GM18907 (cell line): ENCODE measurements at regions not wholly inside any gene's neighbourhood (a gene's known extent, or its start where the extent isn't known, plus 50 kb on each side); places are given as distances from the start of the nearest gene placed in this dataset.

Experiments
- ATAC-seq: cut with Tn5 transposase; IDR thresholded peaks from one replicate; pipeline ENCODE4 v1.9.1; 2021; ENCODE audit warnings: mild to moderate bottlenecking, moderate library complexity; ENCODE audit not compliant: unreplicated experiment

- no peak for ATAC-seq
Measured at GRCh38 chr19:28290963-28291657, 921.8 kb downstream of the UQCRFS1 start.

- ATAC-seq: no peak
Measured at GRCh38 chr19:28289295-28290063, 923.5 kb downstream of the UQCRFS1 start.

- ATAC-seq: no peak
Measured at GRCh38 chr19:28288572-28289264, 924.2 kb downstream of the UQCRFS1 start.

GRCh38 chr19:28285917-28286316, 927.0 kb downstream of the UQCRFS1 start:
- no peak for ATAC-seq

- no peak for ATAC-seq
Measured at GRCh38 chr19:28285078-28285477, 927.9 kb downstream of the UQCRFS1 start.

GRCh38 chr19:28284389-28284788, 928.6 kb downstream of the UQCRFS1 start:
- no peak for ATAC-seq

- no peak for ATAC-seq
Measured at GRCh38 chr19:28283592-28283991, 929.4 kb downstream of the UQCRFS1 start.

GRCh38 chr19:28281676-28282075, 931.3 kb downstream of the UQCRFS1 start:
- no peak for ATAC-seq

GRCh38 chr19:28264556-28264955, 948.4 kb downstream of the UQCRFS1 start:
- ATAC-seq: no peak

- no peak for ATAC-seq
Measured at GRCh38 chr19:28258829-28259228, 954.1 kb downstream of the UQCRFS1 start.

GRCh38 chr19:28257396-28257795, 955.6 kb downstream of the UQCRFS1 start:
- ATAC-seq: no peak

- no peak for ATAC-seq
Measured at GRCh38 chr19:28247243-28247642, 965.7 kb downstream of the UQCRFS1 start.

- no peak for ATAC-seq
Measured at GRCh38 chr19:28245937-28246336, 967.0 kb downstream of the UQCRFS1 start.

- no peak for ATAC-seq
Measured at GRCh38 chr19:28244966-28245365, 968.0 kb downstream of the UQCRFS1 start.

GRCh38 chr19:28242317-28242927, 970.5 kb downstream of the UQCRFS1 start:
- ATAC-seq: no peak

GRCh38 chr19:28239270-28239669, 973.7 kb downstream of the UQCRFS1 start:
- ATAC-seq: no peak

- no peak for ATAC-seq
Measured at GRCh38 chr19:28238270-28238820, 974.6 kb downstream of the UQCRFS1 start.

GRCh38 chr19:28235606-28236125, 977.3 kb downstream of the UQCRFS1 start:
- ATAC-seq: no peak

GRCh38 chr19:28234637-28235036, 978.3 kb downstream of the UQCRFS1 start:
- no peak for ATAC-seq

GRCh38 chr19:28228854-28229253, 984.1 kb downstream of the UQCRFS1 start:
- no peak for ATAC-seq

GRCh38 chr19:28224441-28224840, 988.5 kb downstream of the UQCRFS1 start:
- ATAC-seq: no peak
